ENCODE measurements at regions not wholly inside any gene's neighbourhood (a gene's known extent, or its start where the extent isn't known, plus 50 kb on each side); places are given as distances from the start of the nearest gene placed in this dataset.

DNA sequence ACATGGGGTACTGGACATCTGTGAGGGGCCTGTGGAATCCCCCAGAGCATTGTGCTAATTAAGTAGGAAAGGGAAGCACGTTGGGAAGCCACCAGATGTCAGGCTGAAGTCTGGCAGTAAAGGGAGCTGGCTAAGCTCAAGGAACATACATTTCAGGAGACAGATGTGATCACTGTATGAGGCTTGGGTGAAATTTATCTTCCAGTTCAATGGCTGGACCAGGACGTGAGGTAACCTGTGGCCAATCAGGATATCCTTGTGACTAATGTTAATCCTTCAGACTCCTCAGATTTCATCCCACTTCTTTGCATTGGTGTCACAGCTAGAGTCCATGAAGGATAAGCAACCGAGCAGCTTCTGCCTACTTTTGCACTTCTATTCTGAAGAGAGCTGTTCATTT lies 110.2 kb upstream of the APP start:
- Mint-ChIP-seq H3K27ac (no peak overlapping the region), H3K27me3 (ENCODE audit: insufficient read depth, low read depth, poor library complexity) (no peaks in the 10 kb centered on the region), H3K36me3 (ENCODE audit: low read depth) (no peaks in the 10 kb centered on the region), H3K4me1 (peaks cover 26% of the 10 kb centered on the region), H3K9me3 (peaks cover 2% of the 10 kb centered on the region; the same call in 2 of the 3 replicates), H3K4me3 (no peak overlapping the region)
- Histone ChIP-seq H2AFZ (peak overlapping the region; percentile 87), H3K79me2 (replicated peaks; ENCODE audit: insufficient read depth) (no peaks in the 10 kb centered on the region), H3K27me3 (ENCODE audit: insufficient read depth) (no peaks in the 10 kb centered on the region), H3K9me2 (ENCODE audit: insufficient read depth) (peaks cover 4% of the 10 kb centered on the region; the same call in 1 of the 2 replicates), H3K4me3 (no peak overlapping the region), H3K27ac (ENCODE audit: low read depth) (no peak overlapping the region), H3K4me2 (0 out of 2 replicates have a peak overlapping the region, but pooled peaks have one; percentile 44), H3F3A (replicated peaks; ENCODE audit: low read depth) (no peaks in the 10 kb centered on the region), H3K36me3 (ENCODE audit: insufficient read depth) (no peaks in the 10 kb centered on the region), H3K4me1 (ENCODE audit: insufficient read depth) (peaks cover 20% of the 10 kb centered on the region), H4K20me1 (replicated peaks; ENCODE audit: insufficient read depth) (no peaks in the 10 kb centered on the region)
- DNase-seq (ENCODE audit: low spot score) (peak; percentile 11), ATAC-seq (peak; percentile 61)
- TF ChIP-seq, protein P1, sequence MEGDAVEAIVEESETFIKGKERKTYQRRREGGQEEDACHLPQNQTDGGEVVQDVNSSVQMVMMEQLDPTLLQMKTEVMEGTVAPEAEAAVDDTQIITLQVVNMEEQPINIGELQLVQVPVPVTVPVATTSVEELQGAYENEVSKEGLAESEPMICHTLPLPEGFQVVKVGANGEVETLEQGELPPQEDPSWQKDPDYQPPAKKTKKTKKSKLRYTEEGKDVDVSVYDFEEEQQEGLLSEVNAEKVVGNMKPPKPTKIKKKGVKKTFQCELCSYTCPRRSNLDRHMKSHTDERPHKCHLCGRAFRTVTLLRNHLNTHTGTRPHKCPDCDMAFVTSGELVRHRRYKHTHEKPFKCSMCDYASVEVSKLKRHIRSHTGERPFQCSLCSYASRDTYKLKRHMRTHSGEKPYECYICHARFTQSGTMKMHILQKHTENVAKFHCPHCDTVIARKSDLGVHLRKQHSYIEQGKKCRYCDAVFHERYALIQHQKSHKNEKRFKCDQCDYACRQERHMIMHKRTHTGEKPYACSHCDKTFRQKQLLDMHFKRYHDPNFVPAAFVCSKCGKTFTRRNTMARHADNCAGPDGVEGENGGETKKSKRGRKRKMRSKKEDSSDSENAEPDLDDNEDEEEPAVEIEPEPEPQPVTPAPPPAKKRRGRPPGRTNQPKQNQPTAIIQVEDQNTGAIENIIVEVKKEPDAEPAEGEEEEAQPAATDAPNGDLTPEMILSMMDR (conservative IDR thresholded peaks at IDR 0.05; ENCODE audit: low read depth in 2 of 2): 0 out of 4 replicates have a peak, but pooled peaks of 1 of the 2 experiments have one; percentile 7
- TF ChIP-seq, protein P2, sequence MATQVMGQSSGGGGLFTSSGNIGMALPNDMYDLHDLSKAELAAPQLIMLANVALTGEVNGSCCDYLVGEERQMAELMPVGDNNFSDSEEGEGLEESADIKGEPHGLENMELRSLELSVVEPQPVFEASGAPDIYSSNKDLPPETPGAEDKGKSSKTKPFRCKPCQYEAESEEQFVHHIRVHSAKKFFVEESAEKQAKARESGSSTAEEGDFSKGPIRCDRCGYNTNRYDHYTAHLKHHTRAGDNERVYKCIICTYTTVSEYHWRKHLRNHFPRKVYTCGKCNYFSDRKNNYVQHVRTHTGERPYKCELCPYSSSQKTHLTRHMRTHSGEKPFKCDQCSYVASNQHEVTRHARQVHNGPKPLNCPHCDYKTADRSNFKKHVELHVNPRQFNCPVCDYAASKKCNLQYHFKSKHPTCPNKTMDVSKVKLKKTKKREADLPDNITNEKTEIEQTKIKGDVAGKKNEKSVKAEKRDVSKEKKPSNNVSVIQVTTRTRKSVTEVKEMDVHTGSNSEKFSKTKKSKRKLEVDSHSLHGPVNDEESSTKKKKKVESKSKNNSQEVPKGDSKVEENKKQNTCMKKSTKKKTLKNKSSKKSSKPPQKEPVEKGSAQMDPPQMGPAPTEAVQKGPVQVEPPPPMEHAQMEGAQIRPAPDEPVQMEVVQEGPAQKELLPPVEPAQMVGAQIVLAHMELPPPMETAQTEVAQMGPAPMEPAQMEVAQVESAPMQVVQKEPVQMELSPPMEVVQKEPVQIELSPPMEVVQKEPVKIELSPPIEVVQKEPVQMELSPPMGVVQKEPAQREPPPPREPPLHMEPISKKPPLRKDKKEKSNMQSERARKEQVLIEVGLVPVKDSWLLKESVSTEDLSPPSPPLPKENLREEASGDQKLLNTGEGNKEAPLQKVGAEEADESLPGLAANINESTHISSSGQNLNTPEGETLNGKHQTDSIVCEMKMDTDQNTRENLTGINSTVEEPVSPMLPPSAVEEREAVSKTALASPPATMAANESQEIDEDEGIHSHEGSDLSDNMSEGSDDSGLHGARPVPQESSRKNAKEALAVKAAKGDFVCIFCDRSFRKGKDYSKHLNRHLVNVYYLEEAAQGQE (IDR thresholded peaks at IDR 0.05; ENCODE audit: unreplicated experiment): no peak

DNA sequence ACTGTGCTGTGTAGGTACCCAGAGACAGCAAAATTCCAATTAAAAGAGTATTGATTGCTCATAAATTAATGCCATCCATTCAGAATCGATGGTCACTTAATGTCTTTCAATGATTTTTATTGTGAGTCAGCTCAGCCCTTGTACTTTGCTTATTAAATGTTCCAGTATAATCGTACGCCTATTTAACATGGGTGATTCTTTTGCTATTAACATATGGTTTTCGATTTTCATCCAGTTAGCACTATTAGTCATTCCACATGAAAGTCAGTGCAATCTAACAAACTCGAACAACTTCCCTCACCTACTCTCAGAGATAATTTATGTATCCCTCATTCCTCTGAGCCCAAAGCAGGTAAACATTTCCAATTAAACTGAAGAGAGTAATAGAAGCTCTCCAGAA lies 109.6 kb upstream of the APP start:
- Histone ChIP-seq H3K27me3 (ENCODE audit: insufficient read depth) (no peaks in the 10 kb centered on the region), H3K4me3 (no peak overlapping the region), H3K27ac (ENCODE audit: low read depth) (no peak overlapping the region), H3K79me2 (replicated peaks; ENCODE audit: insufficient read depth) (no peaks in the 10 kb centered on the region), H2AFZ (no peak overlapping the region), H4K20me1 (replicated peaks; ENCODE audit: insufficient read depth) (no peaks in the 10 kb centered on the region), H3K9me2 (ENCODE audit: insufficient read depth) (peaks cover 4% of the 10 kb centered on the region; the same call in 1 of the 2 replicates), H3K4me1 (ENCODE audit: insufficient read depth) (peaks cover 20% of the 10 kb centered on the region), H3K4me2 (no peak overlapping the region), H3F3A (replicated peaks; ENCODE audit: low read depth) (no peaks in the 10 kb centered on the region), H3K36me3 (ENCODE audit: insufficient read depth) (no peaks in the 10 kb centered on the region)
- H3K36me3 Mint-ChIP-seq (ENCODE audit: low read depth): peaks cover 5% of the 10 kb centered on the region; the same call in 1 of the 3 replicates
- no peak for ATAC-seq
- H3K4me1 Mint-ChIP-seq: peaks cover 26% of the 10 kb centered on the region
- peaks cover 8% of the 10 kb centered on the region; the same call in 2 of the 3 replicates for H3K9me3 Mint-ChIP-seq
- H3K4me3 Mint-ChIP-seq: no peak overlapping the region
- no peak overlapping the region for H3K27ac Mint-ChIP-seq
- no peak for DNase-seq (ENCODE audit: low spot score)
- no peaks in the 10 kb centered on the region for H3K27me3 Mint-ChIP-seq (ENCODE audit: insufficient read depth, low read depth, poor library complexity)
- TF ChIP-seq, protein P3, sequence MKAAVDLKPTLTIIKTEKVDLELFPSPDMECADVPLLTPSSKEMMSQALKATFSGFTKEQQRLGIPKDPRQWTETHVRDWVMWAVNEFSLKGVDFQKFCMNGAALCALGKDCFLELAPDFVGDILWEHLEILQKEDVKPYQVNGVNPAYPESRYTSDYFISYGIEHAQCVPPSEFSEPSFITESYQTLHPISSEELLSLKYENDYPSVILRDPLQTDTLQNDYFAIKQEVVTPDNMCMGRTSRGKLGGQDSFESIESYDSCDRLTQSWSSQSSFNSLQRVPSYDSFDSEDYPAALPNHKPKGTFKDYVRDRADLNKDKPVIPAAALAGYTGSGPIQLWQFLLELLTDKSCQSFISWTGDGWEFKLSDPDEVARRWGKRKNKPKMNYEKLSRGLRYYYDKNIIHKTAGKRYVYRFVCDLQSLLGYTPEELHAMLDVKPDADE (IDR thresholded peaks at IDR 0.05): no peak
- TF ChIP-seq, protein P2 (IDR thresholded peaks at IDR 0.05; ENCODE audit: unreplicated experiment): no peak

Data from GM23338 (cell line).